BLaER1 treated with 17β-estradiol and CSF1 and Interleukin-3, amounts not matched to agents 10 nM and 100 nM (cell line): ENCODE measurements at regions not wholly inside any gene's neighbourhood (a gene's known extent, or its start where the extent isn't known, plus 50 kb on each side); places are given as distances from the start of the nearest gene placed in this dataset.

ENCODE experiments used
- H3K27ac ChIP-seq, 11 experiments: shearing (Covaris generic); formaldehyde crosslinking; 2 replicates each; pipeline ENCODE4 v1.8.1; 2022
- H3K27me3 ChIP-seq, 11 experiments: shearing (Covaris generic); formaldehyde crosslinking; 2 replicates each; pipeline ENCODE4 v1.8.1; 2022
- H3K36me3 ChIP-seq, 11 experiments: shearing (Covaris generic); formaldehyde crosslinking; 2 replicates each; pipeline ENCODE4 v1.8.1; 2022
- H3K4me1 ChIP-seq, 10 experiments: shearing (Covaris generic); formaldehyde crosslinking; 2 replicates each; pipeline ENCODE4 v1.8.1; 2022
- H3K4me2 ChIP-seq, 11 experiments: shearing (Covaris generic); formaldehyde crosslinking; 2 replicates each; pipeline ENCODE4 v1.8.1; 2022
- H3K4me3 ChIP-seq, 10 experiments: shearing (Covaris generic); formaldehyde crosslinking; 2 replicates each; pipeline ENCODE4 v1.8.1; 2022
- H3K9ac ChIP-seq, 11 experiments: shearing (Covaris generic); formaldehyde crosslinking; 2 replicates each; pipeline ENCODE4 v1.8.1; 2022
- H3K9me3 ChIP-seq, 11 experiments: shearing (Covaris generic); formaldehyde crosslinking; replicated peaks in 1 of 11; 2 replicates each; pipeline ENCODE4 v1.8.1; 2022
- H4K20me1 ChIP-seq, 11 experiments: shearing (Covaris generic); formaldehyde crosslinking; 2 replicates each; pipeline ENCODE4 v1.8.1; 2022
- Cebpa-rat ChIP-seq, 11 experiments: shearing (Covaris generic); IDR thresholded peaks; 2 replicates each; pipeline ENCODE4 v1.8.1; 2022

DNA sequence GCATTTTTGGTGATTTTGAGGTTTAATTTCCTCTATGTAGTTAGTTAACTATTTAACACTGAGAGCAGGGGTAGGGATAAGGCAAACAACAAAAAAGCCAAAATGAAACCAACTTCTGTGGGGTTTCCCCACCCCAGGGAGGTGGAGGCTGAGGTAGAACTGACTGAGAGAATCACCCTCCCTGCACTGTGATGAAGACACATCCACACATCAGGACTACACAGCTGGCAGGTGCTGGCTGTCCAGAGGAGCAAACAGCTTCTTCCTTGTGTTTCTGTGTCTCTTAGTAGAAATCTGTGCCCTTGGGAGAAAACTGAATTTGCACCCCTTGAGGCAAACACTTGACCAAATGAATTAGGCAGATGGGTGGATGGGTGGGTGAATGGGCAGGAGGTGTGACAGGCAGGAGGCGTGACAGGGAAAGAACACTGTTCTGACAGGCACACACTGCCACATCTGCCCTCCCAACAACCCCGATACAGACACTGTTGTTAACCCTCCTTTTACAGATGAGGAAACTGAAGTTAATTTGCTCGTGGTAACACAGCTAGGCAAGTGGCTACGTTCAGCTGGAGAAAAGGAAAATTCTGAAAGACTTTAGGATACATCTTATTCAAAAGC is 62.9 kb upstream of the AMZ2 start:
- no peak for TF ChIP-seq Cebpa-rat (IDR thresholded peaks at IDR 0.05)
- peak overlapping the region in 4 of 11 experiments; percentile 48 to 65 (median 53); a peak in 5 of 22 replicates for H3K27ac ChIP-seq
- H3K4me1 ChIP-seq, result peaks cover 16 to 59% (median 52%) of the 10 kb centered on the region in 10 experiments
- peak overlapping the region; percentile 9 to 95 (median 76); a peak in 20 of 22 replicates for H3K4me2 ChIP-seq
- no peaks in the 10 kb centered on the region for H4K20me1 ChIP-seq
- H3K36me3 ChIP-seq, result peaks cover 0 to 9% (median 5%) of the 10 kb centered on the region in 11 experiments; a peak in 10 of 22 replicates
- H3K9ac ChIP-seq, result peak overlapping the region in 3 of 11 experiments; percentile 39 to 51 (median 49); a peak in 3 of 22 replicates
- H3K27me3 ChIP-seq, result peaks cover 0 to 27% (median 0%) of the 10 kb centered on the region in 11 experiments; a peak in 4 of 22 replicates
- no peak overlapping the region for H3K4me3 ChIP-seq
- peaks cover 7 to 16% (median 14%) of the 10 kb centered on the region in 11 experiments for H3K9me3 ChIP-seq

DNA sequence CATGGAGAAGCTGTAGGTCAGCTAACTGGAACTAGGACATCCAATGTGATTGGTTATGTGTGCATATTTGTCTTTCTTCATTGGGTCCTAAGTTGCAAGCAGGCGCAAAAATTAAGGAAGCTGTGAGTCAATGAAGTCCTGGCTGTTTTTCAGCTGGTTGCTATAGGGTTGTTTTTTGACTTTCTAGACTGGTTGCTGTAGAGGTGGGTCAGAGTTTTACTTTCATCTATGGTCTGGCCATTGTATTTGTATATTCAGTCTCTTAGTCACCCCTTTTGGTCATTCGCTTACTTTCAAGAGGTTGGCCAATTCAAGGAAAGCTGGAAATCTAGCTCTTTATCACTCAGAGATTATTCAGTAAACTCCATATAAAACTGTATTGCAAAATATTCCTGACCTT is 62.0 kb upstream of the AMZ2 start:
- Histone ChIP-seq H3K27me3 (peaks cover 0 to 25% (median 0%) of the 10 kb centered on the region in 11 experiments; a peak in 4 of 22 replicates), H3K4me3 (no peak overlapping the region), H3K27ac (no peak overlapping the region), H4K20me1 (no peaks in the 10 kb centered on the region), H3K36me3 (peaks cover 0 to 16% (median 11%) of the 10 kb centered on the region in 11 experiments; a peak in 11 of 22 replicates), H3K4me1 (peaks cover 14 to 52% (median 48%) of the 10 kb centered on the region in 10 experiments), H3K9me3 (peaks cover 8 to 19% (median 16%) of the 10 kb centered on the region in 11 experiments), H3K4me2 (peak overlapping the region in 6 of 11 experiments; percentile 33 to 95 (median 79); a peak in 9 of 22 replicates), H3K9ac (no peak overlapping the region)
- no peak for TF ChIP-seq Cebpa-rat (IDR thresholded peaks at IDR 0.05)

DNA sequence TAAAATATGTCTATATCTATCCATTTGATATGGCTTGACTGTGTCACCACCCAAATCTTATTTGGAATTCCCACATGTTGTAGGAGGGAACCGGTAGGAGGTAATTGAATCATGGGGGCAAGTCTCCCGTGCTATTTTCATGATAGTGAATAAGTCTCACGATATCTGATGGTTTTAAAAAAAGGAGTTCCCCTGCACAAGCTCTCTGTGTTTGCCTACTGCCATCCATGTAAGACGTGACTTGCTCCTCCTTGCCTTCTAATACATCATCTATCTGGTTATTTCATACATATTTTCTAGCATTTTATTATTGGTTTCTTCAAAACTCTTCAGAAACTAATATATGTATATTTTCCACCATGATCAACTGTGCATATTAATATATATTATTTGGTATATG is 57.3 kb upstream of the AMZ2 start:
- no peak overlapping the region for H3K9ac ChIP-seq
- H3K4me3 ChIP-seq, result no peak overlapping the region
- peaks cover 8 to 20% (median 16%) of the 10 kb centered on the region in 11 experiments for H3K9me3 ChIP-seq
- H3K27ac ChIP-seq, result no peak overlapping the region
- no peak for TF ChIP-seq Cebpa-rat (IDR thresholded peaks at IDR 0.05)
- H3K4me2 ChIP-seq, result no peak overlapping the region
- peaks cover 0 to 20% (median 11%) of the 10 kb centered on the region in 11 experiments; a peak in 11 of 22 replicates for H3K36me3 ChIP-seq
- H3K27me3 ChIP-seq, result peaks cover 15 to 27% (median 20%) of the 10 kb centered on the region in 11 experiments
- H3K4me1 ChIP-seq, result peaks cover 0 to 5% (median 3%) of the 10 kb centered on the region in 10 experiments; a peak in 10 of 20 replicates
- H4K20me1 ChIP-seq, result peaks cover 0 to 23% (median under 1%) of the 10 kb centered on the region in 11 experiments; a peak in 9 of 22 replicates

DNA sequence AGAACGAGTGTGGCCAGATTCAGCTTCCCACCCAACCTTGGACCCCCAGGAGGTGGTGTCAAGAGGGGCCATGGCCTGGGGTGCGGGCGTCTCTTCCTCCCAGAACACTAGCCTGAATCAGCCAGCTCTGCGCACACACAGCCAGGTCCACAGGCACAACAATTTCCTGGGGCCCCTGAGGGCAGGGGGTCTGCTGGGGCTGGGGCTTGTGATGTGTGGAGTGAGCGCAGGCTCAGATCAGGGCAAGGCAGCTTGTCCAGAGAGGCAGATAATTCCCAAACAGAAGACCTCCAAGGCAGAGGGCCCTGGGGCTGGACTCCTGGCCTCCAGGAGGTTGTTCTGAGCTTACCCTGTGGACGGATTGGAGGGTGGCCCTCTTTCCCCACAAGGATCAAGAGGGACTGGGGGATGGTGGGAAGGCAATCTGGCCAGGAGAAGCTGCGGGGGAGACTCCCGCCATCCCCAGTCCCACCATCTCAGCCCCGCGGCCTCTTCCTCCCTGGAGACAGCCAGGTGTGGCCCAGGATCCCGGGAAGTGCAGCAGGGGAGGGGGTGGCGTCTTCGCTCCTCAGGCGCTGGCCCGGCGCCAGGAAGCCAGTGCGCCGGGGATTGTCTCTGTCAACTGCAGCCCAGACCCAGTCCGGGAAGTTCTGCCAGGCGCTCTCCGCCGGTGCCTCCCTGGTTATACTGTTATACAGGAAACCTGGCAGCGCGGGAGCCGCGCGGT is 52.0 kb upstream of the AMZ2 start:
- H3K9me3 ChIP-seq, result peaks cover 0 to 1% (median 0%) of the 10 kb centered on the region in 11 experiments; a peak in 4 of 22 replicates
- H3K4me3 ChIP-seq, result peak overlapping the region in 5 of 10 experiments; percentile 23 to 47 (median 40); a peak in 7 of 20 replicates
- peak overlapping the region in 1 of 11 experiments; percentile 24; a peak in 1 of 22 replicates for H3K9ac ChIP-seq
- peaks cover 0 to 5% (median 0%) of the 10 kb centered on the region in 11 experiments; a peak in 2 of 22 replicates for H3K36me3 ChIP-seq
- H3K27ac ChIP-seq, result no peak overlapping the region
- no peak for TF ChIP-seq Cebpa-rat (IDR thresholded peaks at IDR 0.05)
- H3K4me1 ChIP-seq, result peaks cover 39 to 48% (median 45%) of the 10 kb centered on the region in 10 experiments
- H3K27me3 ChIP-seq, result peaks cover 68 to 81% (median 73%) of the 10 kb centered on the region in 11 experiments
- peaks cover 0 to 72% (median 47%) of the 10 kb centered on the region in 11 experiments; a peak in 17 of 22 replicates for H4K20me1 ChIP-seq
- H3K4me2 ChIP-seq, result peak overlapping the region in 10 of 11 experiments; percentile 22 to 89 (median 56); a peak in 16 of 22 replicates

- no peak for TF ChIP-seq Cebpa-rat (IDR thresholded peaks at IDR 0.05)
- peaks cover 0 to 72% (median 47%) of the 10 kb centered on the region in 11 experiments; a peak in 17 of 22 replicates for H4K20me1 ChIP-seq
- no peak overlapping the region for H3K27ac ChIP-seq
- H3K4me2 ChIP-seq, result peak overlapping the region; percentile 35 to 90 (median 69)
- H3K4me3 ChIP-seq, result peak overlapping the region in 9 of 10 experiments; percentile 23 to 62 (median 44); a peak in 15 of 20 replicates
- H3K9me3 ChIP-seq, result no peaks in the 10 kb centered on the region
- H3K9ac ChIP-seq, result peak overlapping the region in 2 of 11 experiments; percentile 24 to 26; a peak in 2 of 22 replicates
- peaks cover 0 to 5% (median 0%) of the 10 kb centered on the region in 11 experiments; a peak in 1 of 22 replicates for H3K36me3 ChIP-seq
- H3K27me3 ChIP-seq, result peaks cover 75 to 88% (median 80%) of the 10 kb centered on the region in 11 experiments
- peaks cover 43 to 52% (median 49%) of the 10 kb centered on the region in 10 experiments for H3K4me1 ChIP-seq
Observed at GRCh38 chr17:68196394-68197090, 51.3 kb upstream of the AMZ2 start.

DNA sequence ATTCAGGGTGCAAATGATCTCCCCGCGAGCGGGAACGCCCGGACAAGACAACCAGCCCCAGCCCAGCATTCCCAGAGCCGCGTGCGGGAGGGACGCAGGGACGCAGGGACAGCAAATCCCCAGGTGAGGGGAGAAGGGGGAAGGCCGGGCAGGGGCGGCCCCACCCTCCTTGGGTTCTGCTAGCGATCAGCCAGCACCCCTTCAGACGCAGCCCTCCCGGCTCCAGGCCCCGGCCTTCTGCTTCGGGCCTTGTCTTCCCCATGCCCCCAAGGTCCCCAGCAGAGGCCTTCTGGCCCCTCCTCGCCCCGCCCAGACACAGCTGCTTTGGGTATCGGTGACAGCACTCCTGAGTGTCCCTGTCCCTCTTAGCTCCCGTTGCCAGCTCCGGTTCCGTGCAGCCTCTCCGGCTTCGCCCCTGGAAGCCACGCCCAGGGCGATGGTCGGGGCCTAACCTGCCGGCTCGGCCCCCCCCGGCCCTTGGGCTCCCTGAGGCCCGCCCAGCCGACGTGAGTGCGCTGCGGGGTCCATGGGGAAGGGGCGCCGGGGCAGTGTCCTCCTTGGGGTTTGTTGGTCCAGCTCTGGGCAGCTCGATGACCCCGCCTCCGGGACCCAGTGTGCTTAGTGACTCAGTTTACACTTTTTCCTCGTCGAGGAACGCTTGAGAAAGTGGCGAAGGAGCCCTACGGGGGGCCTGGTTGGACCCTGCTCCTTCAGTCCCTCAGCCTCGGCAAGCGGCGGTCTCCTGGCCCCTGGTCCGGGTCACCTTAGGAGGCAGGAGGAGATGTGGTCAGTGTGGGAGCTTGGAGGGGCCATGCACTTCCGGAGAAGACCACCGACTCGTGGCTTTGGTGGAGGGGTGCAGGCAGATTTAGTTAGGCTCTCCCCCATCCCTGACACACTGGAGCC is 50.5 kb upstream of the AMZ2 start:
- H3K4me2 ChIP-seq, result peak overlapping the region; percentile 35 to 90 (median 69)
- H3K9ac ChIP-seq, result peak overlapping the region in 1 of 11 experiments; percentile 26; a peak in 1 of 22 replicates
- H3K4me3 ChIP-seq, result peak overlapping the region in 9 of 10 experiments; percentile 21 to 62 (median 44); a peak in 17 of 20 replicates
- H3K27me3 ChIP-seq, result peaks cover 83 to 96% (median 88%) of the 10 kb centered on the region in 11 experiments
- peaks cover 0 to 5% (median 0%) of the 10 kb centered on the region in 11 experiments; a peak in 1 of 22 replicates for H3K36me3 ChIP-seq
- no peaks in the 10 kb centered on the region for H3K9me3 ChIP-seq
- no peak overlapping the region for H3K27ac ChIP-seq
- peaks cover 43 to 52% (median 49%) of the 10 kb centered on the region in 10 experiments for H3K4me1 ChIP-seq
- TF ChIP-seq Cebpa-rat (IDR thresholded peaks at IDR 0.05), result no peak
- H4K20me1 ChIP-seq, result peaks cover 0 to 72% (median 47%) of the 10 kb centered on the region in 11 experiments; a peak in 17 of 22 replicates
